Panc1 (cell line): ENCODE measurements at regions not wholly inside any gene's neighbourhood (a gene's known extent, or its start where the extent isn't known, plus 50 kb on each side); places are given as distances from the start of the nearest gene placed in this dataset.

ENCODE experiments used
- ATAC-seq: fragments of 200-7000 bp; cut with Tn5 transposase; 2 replicates; pipeline ENCODE4 v1.9.1; 2020; ENCODE audit warnings: mild to moderate bottlenecking, moderate library complexity
- BruUV-seq: library from RNA; stranded (reverse); fragments of 400-500 nt; replicated peaks from 2 replicates; lab custom pipeline; 2021; lab: Mats Ljungman, UMichigan
- CTCF ChIA-PET: fragments of 300-600 bp; sonication (Branson Sonifier 250); formaldehyde crosslinking; loops from one replicate; lab custom pipeline; 2022; ENCODE audit warnings: antibody characterized with exemption; lab: Charles Lee
- POLR2A ChIA-PET: fragments of 300-600 bp; sonication (Branson Sonifier 250); formaldehyde crosslinking; loops from one replicate; lab custom pipeline; 2022; ENCODE audit warnings: antibody characterized with exemption; lab: Charles Lee
- DNase-seq: peaks from one replicate; pipeline ENCODE4 v3.0.0-alpha.2; 2010; ENCODE audit warnings: low read depth, low spot score
- H3K27ac ChIP-seq: 2 replicates; pipeline ENCODE4 v1.5.1; 2011; ENCODE audit warnings: mild to moderate bottlenecking, low read length, inconsistent platforms
- H3K27me3 ChIP-seq: fragments of 200-500 bp; sonication (Bioruptor generic); 2 replicates; pipeline ENCODE4 v1.6.0; 2014; ENCODE audit warnings: low read length, inconsistent platforms; ENCODE audit not compliant: control insufficient read depth, insufficient read depth
- H3K36me3 ChIP-seq: fragments of 200-500 bp; sonication (Bioruptor generic); 2 replicates; pipeline ENCODE4 v1.5.1; 2014; ENCODE audit warnings: inconsistent platforms, mild to moderate bottlenecking, low read length, moderate library complexity; ENCODE audit not compliant: control insufficient read depth, insufficient read depth
- H3K4me1 ChIP-seq: 2 replicates; pipeline ENCODE4 v1.5.1; 2011; ENCODE audit warnings: inconsistent platforms, mild to moderate bottlenecking, low read length, moderate library complexity; ENCODE audit not compliant: control insufficient read depth, insufficient read depth
- H3K4me3 ChIP-seq, 2 experiments: 2 replicates each; pipeline ENCODE4 v1.5.1; 2011 to 2012; ENCODE audit warnings: low read depth in 2 of 2, low read length in 2 of 2, mild to moderate bottlenecking in 2 of 2, inconsistent platforms in 1 of 2, moderate library complexity in 1 of 2
- H3K9me3 ChIP-seq: fragments of 200-500 bp; sonication (Bioruptor generic); 2 replicates; pipeline ENCODE4 v1.5.1; 2014; ENCODE audit warnings: low read depth, mild to moderate bottlenecking, inconsistent platforms, low read length, moderate library complexity; ENCODE audit not compliant: control insufficient read depth, insufficient read depth
- CTCF ChIP-seq: fragments of 450-650 bp; IDR thresholded peaks from 2 replicates; pipeline ENCODE4 v1.5.1; 2017; ENCODE audit warnings: mild to moderate bottlenecking
- POLR2AphosphoS5 ChIP-seq: IDR thresholded peaks from 2 replicates; pipeline ENCODE4 v1.6.1; 2012; ENCODE audit warnings: mild to moderate bottlenecking, low read depth, low read length, moderate library complexity
- REST ChIP-seq, 2 experiments: IDR thresholded peaks; 2 replicates each; pipeline ENCODE4 v1.6.1; 2011 to 2012; ENCODE audit warnings: low read depth in 2 of 2, control low read depth in 1 of 2, low read length in 1 of 2, mild to moderate bottlenecking in 1 of 2, moderate library complexity in 1 of 2; ENCODE audit not compliant: insufficient read depth in 1 of 2
- SIN3A ChIP-seq: IDR thresholded peaks from 2 replicates; pipeline ENCODE4 v1.6.1; 2012; ENCODE audit warnings: low read depth, mild to moderate bottlenecking, low read length, moderate library complexity, borderline replicate concordance; ENCODE audit not compliant: insufficient read depth
- TCF7L2 ChIP-seq: IDR thresholded peaks from 2 replicates; pipeline ENCODE4 v1.6.1; 2011; ENCODE audit warnings: mild to moderate bottlenecking, low read depth, low read length, inconsistent platforms
- in situ Hi-C: cut with HindIII; loops from 2 replicates; pipeline ENCODE4 v1.10.0; 2016; ENCODE audit warnings: low sequenced_read_pairs, low pct_unique_long_range_greater_than_20kb
- intact Hi-C: fragments of 100-400 bp; cut with micrococcal nuclease; formaldehyde crosslinking; loops from one replicate; pipeline ENCODE4 v1.10.0; 2022; ENCODE audit not compliant: unreplicated experiment

- ATAC-seq (no peak), DNase-seq (no peak)
- TF ChIP-seq TCF7L2 (no peak), REST (IDR thresholded peaks at IDR 0.05; ENCODE audit: insufficient read depth in 1 of 2, low read depth in 2 of 2, low read length in 1 of 2) (no peak), POLR2AphosphoS5 (no peak)
- Histone ChIP-seq H3K27ac (no peak overlapping the region), H3K27me3 (no peaks in the 10 kb centered on the region), H3K4me1 (no peaks in the 10 kb centered on the region), H3K36me3 (no peaks in the 10 kb centered on the region), H3K9me3 (no peaks in the 10 kb centered on the region), H3K4me3 (no peak overlapping the region)
- POLR2A ChIA-PET: no interaction called here
- CTCF ChIA-PET: no interaction called here
- in situ Hi-C loops: no loop called here
- no TSS peak for BruUV-seq
- intact Hi-C loops: no loop called here
Observed at GRCh38 chr18:42429196-42429595, 474.2 kb downstream of the PIK3C3 start.

- in situ Hi-C loops (no loop called here), intact Hi-C loops (no loop called here)
- no peaks in the 10 kb centered on the region for H3K9me3 ChIP-seq
- ChIA-PET POLR2A (no interaction called here), CTCF (no interaction called here)
- no peaks in the 10 kb centered on the region for H3K4me1 ChIP-seq
- H3K36me3 ChIP-seq: no peaks in the 10 kb centered on the region
- H3K27ac ChIP-seq: no peak overlapping the region
- no TSS peak for BruUV-seq
- DNase-seq: no peak
- H3K4me3 ChIP-seq: no peak overlapping the region
- no peak for TF ChIP-seq REST (IDR thresholded peaks at IDR 0.05; ENCODE audit: insufficient read depth in 1 of 2, low read depth in 2 of 2, low read length in 1 of 2)
- no peaks in the 10 kb centered on the region for H3K27me3 ChIP-seq
- no peak for ATAC-seq
Observed at GRCh38 chr18:42436222-42436765, 481.3 kb downstream of the PIK3C3 start.

GRCh38 chr18:42437001-42437400, 482.0 kb downstream of the PIK3C3 start:
- TF ChIP-seq SIN3A (no peak), CTCF (no peak), POLR2AphosphoS5 (no peak)
- Histone ChIP-seq H3K27me3 (no peaks in the 10 kb centered on the region), H3K36me3 (no peaks in the 10 kb centered on the region), H3K4me1 (no peaks in the 10 kb centered on the region), H3K4me3 (no peak overlapping the region), H3K27ac (no peak overlapping the region), H3K9me3 (no peaks in the 10 kb centered on the region)
- POLR2A ChIA-PET: no interaction called here
- CTCF ChIA-PET: no interaction called here
- BruUV-seq: no TSS peak
- ATAC-seq: no peak
- in situ Hi-C loops (no loop called here), intact Hi-C loops (no loop called here)
- no peak for DNase-seq
